A549 (cell line): ENCODE measurements at regions not wholly inside any gene's neighbourhood (a gene's known extent, or its start where the extent isn't known, plus 50 kb on each side); places are given as distances from the start of the nearest gene placed in this dataset.

Source experiments
- ATAC-seq, 2 experiments: fragments of 200-7000 bp in 1 of 2; fragments of >200 bp in 1 of 2; cut with Nextera tagmentation in 1 of 2; cut with Tn5 transposase in 1 of 2; 3 replicates each; pipeline versions ENCODE4 v1.8.0 to v1.9.1; 2018 to 2020; ENCODE audit warnings: mild to moderate bottlenecking in 1 of 2, moderate library complexity in 1 of 2
- CTCF ChIA-PET: fragments of 300-600 bp; sonication (Branson Sonifier 250); formaldehyde crosslinking; extraction: SDS; loops from one replicate; lab custom pipeline; 2021; ENCODE audit warnings: antibody characterized with exemption, inconsistent platforms; lab: Yijun Ruan, JAX
- POLR2A ChIA-PET: fragments of 350-600 bp; formaldehyde crosslinking; extraction: SDS; loops from one replicate; lab custom pipeline; 2021; ENCODE audit warnings: antibody characterized with exemption, inconsistent platforms; lab: Yijun Ruan, JAX
- DNase-seq, 2 experiments: peaks; one replicate each; pipeline versions ENCODE4 v3.0.0 to v3.0.0-alpha.2; 2011 to 2016; ENCODE audit warnings: low read depth in 1 of 2, low spot score in 1 of 2
- FAIRE-seq: peaks from 2 replicates; lab custom pipeline; 2011; peaks lifted over from hg19 to GRCh38; lab: Jason Lieb, UNC
- H3K27ac ChIP-seq, 2 experiments: fragments of >200 bp; sonication (Bioruptor Twin); formaldehyde crosslinking; 3 replicates each; pipeline ENCODE4 v1.5.1; 2016 to 2017
- H3K4me1 ChIP-seq: fragments of >200 bp; sonication (Bioruptor Twin); formaldehyde crosslinking; 3 replicates; pipeline ENCODE4 v1.6.1; 2016
- H3K4me2 ChIP-seq: fragments of >200 bp; sonication (Bioruptor Twin); formaldehyde crosslinking; 3 replicates; pipeline ENCODE4 v1.6.1; 2016
- H3K4me3 ChIP-seq: fragments of >200 bp; sonication (Bioruptor Twin); formaldehyde crosslinking; 3 replicates; pipeline ENCODE4 v1.5.1; 2016
- H3K9me3 ChIP-seq: fragments of >200 bp; sonication (Bioruptor Twin); formaldehyde crosslinking; 3 replicates; pipeline ENCODE4 v1.6.1; 2016
- BHLHE40 ChIP-seq: IDR thresholded peaks from 2 replicates; pipeline ENCODE4 v1.6.1; 2012; ENCODE audit warnings: low read depth, low read length, inconsistent platforms
- CBX2 ChIP-seq: fragments of 200-600 bp; sonication (generic); IDR thresholded peaks from 2 replicates; pipeline ENCODE4 v1.6.1; 2016; ENCODE audit warnings: low read depth, mild to moderate bottlenecking, borderline replicate concordance
- CHD2 ChIP-seq: fragments of 150-350 bp; IDR thresholded peaks from 2 replicates; pipeline ENCODE4 v1.6.1; 2014; ENCODE audit warnings: low read length; ENCODE audit not compliant: partially characterized antibody
- E2F6 ChIP-seq: IDR thresholded peaks from 2 replicates; pipeline ENCODE4 v1.6.1; 2012; ENCODE audit warnings: low read depth, borderline replicate concordance
- EHF ChIP-seq: fragments of 250-450 bp; sonication (Bioruptor Pico); IDR thresholded peaks from 2 replicates; pipeline ENCODE4 v1.5.0; 2020; ENCODE audit warnings: mild to moderate bottlenecking
- ESRRA ChIP-seq: fragments of 150-350 bp; IDR thresholded peaks from 2 replicates; pipeline ENCODE4 v1.6.1; 2014; ENCODE audit warnings: mild to moderate bottlenecking, low read length, borderline replicate concordance
- FOSL2 ChIP-seq, 2 experiments: fragments of 450-650 bp in 1 of 2; fragments of >200 bp in 1 of 2; sonication (Bioruptor Twin) in 1 of 2; formaldehyde crosslinking; IDR thresholded peaks; 2 replicates each; pipeline versions ENCODE4 v1.5.0 to v1.6.1; 2016 to 2020; ENCODE audit warnings: mild to moderate bottlenecking in 1 of 2, moderate library complexity in 1 of 2
- FOXS1 ChIP-seq: fragments of 250-450 bp; sonication (Bioruptor Pico); IDR thresholded peaks from 2 replicates; pipeline ENCODE4 v1.5.0; 2020; ENCODE audit warnings: mild to moderate bottlenecking, moderate library complexity
- HOXA7 ChIP-seq: fragments of 250-450 bp; sonication (Bioruptor Pico); IDR thresholded peaks from 2 replicates; pipeline ENCODE4 v1.5.0; 2020; ENCODE audit warnings: mild to moderate bottlenecking, moderate library complexity
- HOXB13 ChIP-seq: fragments of 250-450 bp; sonication (Bioruptor Pico); IDR thresholded peaks from 2 replicates; pipeline ENCODE4 v1.5.0; 2020; ENCODE audit warnings: low read depth, mild to moderate bottlenecking, moderate library complexity
- HOXB5 ChIP-seq: fragments of 250-450 bp; sonication (Bioruptor Pico); IDR thresholded peaks from 2 replicates; pipeline ENCODE4 v1.5.0; 2020; ENCODE audit warnings: mild to moderate bottlenecking, moderate library complexity
- JUN ChIP-seq, 2 experiments: fragments of >200 bp; sonication (Bioruptor Twin); formaldehyde crosslinking; IDR thresholded peaks; 2 replicates in 1 of 2; 3 replicates in 1 of 2; pipeline ENCODE4 v1.6.1; 2016 to 2017
- JUNB ChIP-seq: fragments of >200 bp; sonication (Bioruptor Twin); formaldehyde crosslinking; IDR thresholded peaks from 2 replicates; pipeline ENCODE4 v1.6.1; 2016
- KDM1A ChIP-seq: fragments of 200-600 bp; sonication (generic); IDR thresholded peaks from 2 replicates; pipeline ENCODE4 v1.6.1; 2016; ENCODE audit warnings: low read depth, mild to moderate bottlenecking
- KDM5A ChIP-seq: fragments of 200-600 bp; sonication (generic); IDR thresholded peaks from 2 replicates; pipeline ENCODE4 v1.6.1; 2016; ENCODE audit warnings: antibody characterized with exemption, mild to moderate bottlenecking
- MAX ChIP-seq: IDR thresholded peaks from 2 replicates; pipeline ENCODE4 v1.6.1; 2012
- MYC ChIP-seq: IDR thresholded peaks from 2 replicates; pipeline ENCODE4 v1.6.1; 2012; ENCODE audit warnings: mild to moderate bottlenecking, inconsistent platforms, low read length, improper control_type of control experiment, borderline replicate concordance
- NR3C1 ChIP-seq: fragments of >200 bp; sonication (Bioruptor Twin); formaldehyde crosslinking; IDR thresholded peaks from 3 replicates; pipeline ENCODE4 v1.6.1; 2017
- PHF8 ChIP-seq: fragments of 200-600 bp; sonication (generic); IDR thresholded peaks from 2 replicates; pipeline ENCODE4 v1.6.1; 2016; ENCODE audit warnings: low read depth, mild to moderate bottlenecking, antibody characterized with exemption, moderate library complexity, borderline replicate concordance
- POLR2A ChIP-seq: IDR thresholded peaks from 2 replicates; pipeline ENCODE4 v1.6.1; 2012; ENCODE audit warnings: mild to moderate bottlenecking, low read length
- POLR2AphosphoS2 ChIP-seq: conservative IDR thresholded peaks from 2 replicates; pipeline ENCODE4 v1.6.1; 2012; ENCODE audit warnings: low read length, improper control_type of control experiment, inconsistent platforms
- RARB ChIP-seq: fragments of 250-450 bp; sonication (Bioruptor Pico); IDR thresholded peaks from 2 replicates; pipeline ENCODE4 v1.8.0; 2021; ENCODE audit warnings: mild to moderate bottlenecking, moderate library complexity
- RNF2 ChIP-seq: fragments of 200-600 bp; sonication (generic); IDR thresholded peaks from 2 replicates; pipeline ENCODE4 v1.6.1; 2016; ENCODE audit warnings: low read depth, mild to moderate bottlenecking, antibody characterized with exemption, moderate library complexity, borderline replicate concordance
- SREBF2 ChIP-seq: fragments of 450-650 bp; IDR thresholded peaks from 2 replicates; pipeline ENCODE4 v1.6.1; 2014; ENCODE audit warnings: mild to moderate bottlenecking, moderate library complexity
- ZFP36 ChIP-seq: fragments of 450-650 bp; IDR thresholded peaks from 2 replicates; pipeline ENCODE4 v1.6.1; 2014; ENCODE audit warnings: borderline replicate concordance; ENCODE audit not compliant: partially characterized antibody
- WGBS: methylation state at CpG from one replicate; pipeline ENCODE4 v1.1.6; 2017; ENCODE audit errors: missing lambda C conversion rate; 5-methylcytosine and 5-hydroxymethylcytosine counted together

- no peak overlapping the region for H3K27ac ChIP-seq
- POLR2A ChIA-PET = no interaction called here
- DNase-seq (no peak), ATAC-seq (no peak), FAIRE-seq (no peak)
- no peaks in the 10 kb centered on the region for H3K9me3 ChIP-seq
- no peak overlapping the region for H3K4me2 ChIP-seq
- TF ChIP-seq MAX = no peak
- TF ChIP-seq E2F6 = no peak
- TF ChIP-seq ESRRA = no peak
- no peak for TF ChIP-seq POLR2AphosphoS2
- TF ChIP-seq HOXA7 (CRISPR knock-in tag) = no peak
- no peak for TF ChIP-seq RNF2
- no peak for TF ChIP-seq BHLHE40
- no peak for TF ChIP-seq CHD2
- no peak for TF ChIP-seq SREBF2
- no peak for TF ChIP-seq JUN (IDR thresholded peaks at IDR 0.05)
- no peak for TF ChIP-seq HOXB5 (CRISPR knock-in tag)
- no peak for TF ChIP-seq MYC
- no peak for TF ChIP-seq KDM5A
- TF ChIP-seq FOXS1 (CRISPR knock-in tag) = no peak
- TF ChIP-seq RARB (CRISPR knock-in tag) = no peak
- TF ChIP-seq JUNB = no peak
- 38% methylated on average over 6 of the region's 6 CpGs for WGBS
- H3K4me1 ChIP-seq = no peaks in the 10 kb centered on the region
- CTCF ChIA-PET = no interaction called here
- H3K4me3 ChIP-seq = no peak overlapping the region
These were observed 246.2 kb downstream of the LRFN2 start for GRCh38 chr6:40340957-40341356.

GRCh38 chr6:40340196-40340595 is 247.0 kb downstream of the LRFN2 start:
- POLR2A ChIA-PET = no interaction called here
- 36% methylated on average over 8 of the region's 8 CpGs for WGBS
- Histone ChIP-seq H3K4me1 (no peaks in the 10 kb centered on the region), H3K27ac (no peak overlapping the region), H3K9me3 (no peaks in the 10 kb centered on the region), H3K4me3 (no peak overlapping the region), H3K4me2 (no peak overlapping the region)
- no peak for DNase-seq
- FAIRE-seq = no peak
- TF ChIP-seq NR3C1 (no peak), SREBF2 (no peak), BHLHE40 (no peak)
- TF ChIP-seq, all 56 proteins: peak for 0
- ATAC-seq = no peak
- CTCF ChIA-PET = no interaction called here

- Histone ChIP-seq H3K4me1 (no peaks in the 10 kb centered on the region), H3K9me3 (no peaks in the 10 kb centered on the region), H3K27ac (no peak overlapping the region), H3K4me2 (no peak overlapping the region), H3K4me3 (no peak overlapping the region)
- 34% methylated on average over 7 of the region's 7 CpGs for WGBS
- CTCF ChIA-PET = no interaction called here
- no peak for DNase-seq
- FAIRE-seq = no peak
- TF ChIP-seq CHD2 = no peak
- TF ChIP-seq PHF8 = no peak
- TF ChIP-seq POLR2AphosphoS2 = no peak
- no peak for TF ChIP-seq EHF (CRISPR knock-in tag)
- no peak for TF ChIP-seq POLR2A
- TF ChIP-seq CBX2 = no peak
- no peak for TF ChIP-seq BHLHE40
- no peak for TF ChIP-seq ZFP36
- no peak for TF ChIP-seq FOSL2 (IDR thresholded peaks at IDR 0.05)
- TF ChIP-seq FOSL2 (CRISPR knock-in tag; IDR thresholded peaks at IDR 0.05) = no peak
- TF ChIP-seq FOXS1 (CRISPR knock-in tag) = no peak
- TF ChIP-seq RNF2 = no peak
- TF ChIP-seq KDM1A = no peak
- no peak for TF ChIP-seq HOXB13
- ATAC-seq = no peak
- POLR2A ChIA-PET = no interaction called here
These were observed 248.9 kb downstream of the LRFN2 start for GRCh38 chr6:40338306-40338705.
